ENCODE measurements at regions not wholly inside any gene's neighbourhood (a gene's known extent, or its start where the extent isn't known, plus 50 kb on each side); places are given as distances from the start of the nearest gene placed in this dataset.

- POLR2A ChIA-PET, result no interaction called here
- DNase-seq (ENCODE audit: extremely low spot score), result no peak
- CTCF ChIA-PET, result no interaction called here
- TF ChIP-seq ZNF384 (IDR thresholded peaks at IDR 0.05), result no peak
- no peak for TF ChIP-seq PKNOX1 (IDR thresholded peaks at IDR 0.05)
- no peak for TF ChIP-seq FOXK2 (IDR thresholded peaks at IDR 0.05)
- TF ChIP-seq ARNT (IDR thresholded peaks at IDR 0.05), result no peak
- no peak for TF ChIP-seq NFRKB (IDR thresholded peaks at IDR 0.05)
- TF ChIP-seq SP1 (IDR thresholded peaks at IDR 0.05), result no peak
- no peak for TF ChIP-seq L3MBTL2 (conservative IDR thresholded peaks at IDR 0.05)
- TF ChIP-seq CTBP1 (IDR thresholded peaks at IDR 0.05; ENCODE audit: borderline replicate concordance), result no peak
- no peak for TF ChIP-seq TARDBP (IDR thresholded peaks at IDR 0.05)
- TF ChIP-seq FOXM1 (IDR thresholded peaks at IDR 0.05; ENCODE audit: borderline replicate concordance), result no peak
- no peak for TF ChIP-seq LEF1 (IDR thresholded peaks at IDR 0.05; ENCODE audit: borderline replicate concordance)
- TF ChIP-seq ELF4 (IDR thresholded peaks at IDR 0.05), result no peak
- no peak for TF ChIP-seq FOXA1 (IDR thresholded peaks at IDR 0.05)
- no peak for TF ChIP-seq HDGF (IDR thresholded peaks at IDR 0.05; ENCODE audit: borderline replicate concordance)
- no peak for TF ChIP-seq BHLHE40 (IDR thresholded peaks at IDR 0.05; ENCODE audit: borderline replicate concordance)
- no peak for TF ChIP-seq SUZ12 (IDR thresholded peaks at IDR 0.05)
Observed at GRCh38 chr5:162699361-162699760, 631.8 kb downstream of the GABRG2 start.

- POLR2A ChIA-PET, result no interaction called here
- TF ChIP-seq TARDBP (IDR thresholded peaks at IDR 0.05) (no peak), FOXA1 (IDR thresholded peaks at IDR 0.05) (no peak), ELF4 (IDR thresholded peaks at IDR 0.05) (no peak), SP1 (IDR thresholded peaks at IDR 0.05) (no peak), CTBP1 (IDR thresholded peaks at IDR 0.05; ENCODE audit: borderline replicate concordance) (no peak), FOXK2 (IDR thresholded peaks at IDR 0.05) (no peak), HDGF (IDR thresholded peaks at IDR 0.05; ENCODE audit: borderline replicate concordance) (no peak), PKNOX1 (IDR thresholded peaks at IDR 0.05) (no peak), NFRKB (IDR thresholded peaks at IDR 0.05) (no peak), ARNT (IDR thresholded peaks at IDR 0.05) (no peak), L3MBTL2 (conservative IDR thresholded peaks at IDR 0.05) (no peak), ZNF384 (IDR thresholded peaks at IDR 0.05) (no peak), SUZ12 (IDR thresholded peaks at IDR 0.05) (no peak), LEF1 (IDR thresholded peaks at IDR 0.05; ENCODE audit: borderline replicate concordance) (no peak), BHLHE40 (IDR thresholded peaks at IDR 0.05; ENCODE audit: borderline replicate concordance) (no peak), FOXM1 (IDR thresholded peaks at IDR 0.05; ENCODE audit: borderline replicate concordance) (no peak)
- CTCF ChIA-PET, result no interaction called here
- no peak for DNase-seq (ENCODE audit: extremely low spot score)
Observed at GRCh38 chr5:162703914-162704313, 636.3 kb downstream of the GABRG2 start.

- DNase-seq (ENCODE audit: extremely low spot score), result no peak
- CTCF ChIA-PET, result no interaction called here
- TF ChIP-seq SUZ12 (IDR thresholded peaks at IDR 0.05) (no peak), ARNT (IDR thresholded peaks at IDR 0.05) (no peak), TARDBP (IDR thresholded peaks at IDR 0.05) (no peak), L3MBTL2 (conservative IDR thresholded peaks at IDR 0.05) (no peak), SP1 (IDR thresholded peaks at IDR 0.05) (no peak), HDGF (IDR thresholded peaks at IDR 0.05; ENCODE audit: borderline replicate concordance) (no peak), ZNF384 (IDR thresholded peaks at IDR 0.05) (no peak), FOXK2 (IDR thresholded peaks at IDR 0.05) (no peak), NFRKB (IDR thresholded peaks at IDR 0.05) (no peak), ELF4 (IDR thresholded peaks at IDR 0.05) (no peak), FOXA1 (IDR thresholded peaks at IDR 0.05) (no peak), BHLHE40 (IDR thresholded peaks at IDR 0.05; ENCODE audit: borderline replicate concordance) (no peak), CTBP1 (IDR thresholded peaks at IDR 0.05; ENCODE audit: borderline replicate concordance) (no peak), LEF1 (IDR thresholded peaks at IDR 0.05; ENCODE audit: borderline replicate concordance) (no peak), PKNOX1 (IDR thresholded peaks at IDR 0.05) (no peak), FOXM1 (IDR thresholded peaks at IDR 0.05; ENCODE audit: borderline replicate concordance) (no peak)
- POLR2A ChIA-PET, result no interaction called here
Observed at GRCh38 chr5:162711244-162711643, 643.7 kb downstream of the GABRG2 start.

GRCh38 chr5:162719720-162720119 lies 652.1 kb downstream of the GABRG2 start:
- no peak for DNase-seq (ENCODE audit: extremely low spot score)
- ChIA-PET POLR2A (no interaction called here), CTCF (no interaction called here)
- TF ChIP-seq CTBP1 (IDR thresholded peaks at IDR 0.05; ENCODE audit: borderline replicate concordance) (no peak), ARNT (IDR thresholded peaks at IDR 0.05) (no peak), BHLHE40 (IDR thresholded peaks at IDR 0.05; ENCODE audit: borderline replicate concordance) (no peak), ELF4 (IDR thresholded peaks at IDR 0.05) (no peak), ZNF384 (IDR thresholded peaks at IDR 0.05) (no peak), FOXA1 (IDR thresholded peaks at IDR 0.05) (no peak), FOXM1 (IDR thresholded peaks at IDR 0.05; ENCODE audit: borderline replicate concordance) (no peak), NFRKB (IDR thresholded peaks at IDR 0.05) (no peak), L3MBTL2 (conservative IDR thresholded peaks at IDR 0.05) (no peak), LEF1 (IDR thresholded peaks at IDR 0.05; ENCODE audit: borderline replicate concordance) (no peak)

- no peak for TF ChIP-seq FOXA1 (IDR thresholded peaks at IDR 0.05)
- TF ChIP-seq CTBP1 (IDR thresholded peaks at IDR 0.05; ENCODE audit: borderline replicate concordance), result no peak
- TF ChIP-seq NFRKB (IDR thresholded peaks at IDR 0.05), result no peak
- TF ChIP-seq L3MBTL2 (conservative IDR thresholded peaks at IDR 0.05), result no peak
- TF ChIP-seq SP1 (IDR thresholded peaks at IDR 0.05), result no peak
- no peak for TF ChIP-seq ZNF384 (IDR thresholded peaks at IDR 0.05)
- TF ChIP-seq PKNOX1 (IDR thresholded peaks at IDR 0.05), result no peak
- TF ChIP-seq SUZ12 (IDR thresholded peaks at IDR 0.05), result no peak
- no peak for TF ChIP-seq LEF1 (IDR thresholded peaks at IDR 0.05; ENCODE audit: borderline replicate concordance)
- TF ChIP-seq TARDBP (IDR thresholded peaks at IDR 0.05), result no peak
- TF ChIP-seq FOXK2 (IDR thresholded peaks at IDR 0.05), result no peak
- no peak for TF ChIP-seq HDGF (IDR thresholded peaks at IDR 0.05; ENCODE audit: borderline replicate concordance)
- no peak for TF ChIP-seq ARNT (IDR thresholded peaks at IDR 0.05)
- no peak for TF ChIP-seq FOXM1 (IDR thresholded peaks at IDR 0.05; ENCODE audit: borderline replicate concordance)
- no peak for TF ChIP-seq BHLHE40 (IDR thresholded peaks at IDR 0.05; ENCODE audit: borderline replicate concordance)
- ChIA-PET CTCF (no interaction called here), POLR2A (no interaction called here)
- no peak for DNase-seq (ENCODE audit: extremely low spot score)
Observed at GRCh38 chr5:162721125-162721524, 653.6 kb downstream of the GABRG2 start.

Data from HEK293T (cell line).